A673 (cell line): ENCODE measurements at regions not wholly inside any gene's neighbourhood (a gene's known extent, or its start where the extent isn't known, plus 50 kb on each side); places are given as distances from the start of the nearest gene placed in this dataset.

Experiments used
- BruUV-seq: library from RNA; stranded (reverse); fragments of 400-500 nt; replicated peaks from 2 replicates; lab custom pipeline; 2021; lab: Mats Ljungman, UMichigan
- CTCF ChIA-PET: fragments of 300-600 bp; sonication (Branson Sonifier 250); formaldehyde crosslinking; loops from one replicate; lab custom pipeline; 2022; ENCODE audit warnings: antibody characterized with exemption; lab: Charles Lee
- POLR2A ChIA-PET: fragments of 300-600 bp; sonication (Branson Sonifier 250); formaldehyde crosslinking; loops from one replicate; lab custom pipeline; 2022; ENCODE audit warnings: antibody characterized with exemption; ENCODE audit not compliant: low non-redundant PET; lab: Charles Lee
- DNase-seq: peaks from one replicate; pipeline ENCODE4 v3.0.0-alpha.2; 2015; ENCODE audit warnings: low spot score
- H3K27ac ChIP-seq: fragments of 200-600 bp; sonication (generic); 2 replicates; pipeline ENCODE4 v1.5.1; 2016; ENCODE audit warnings: mixed run types, low read depth, mild to moderate bottlenecking, mixed read lengths, antibody characterized with exemption, low read length; ENCODE audit not compliant: poor library complexity, severe bottlenecking
- H3K27me3 ChIP-seq: fragments of 200-600 bp; sonication (generic); replicated peaks from 2 replicates; pipeline ENCODE4 v1.6.1; 2017; ENCODE audit warnings: mixed run types, low read depth, mild to moderate bottlenecking, mixed read lengths, antibody characterized with exemption, low read length; ENCODE audit not compliant: insufficient read depth, poor library complexity
- H3K36me3 ChIP-seq: fragments of 200-600 bp; sonication (generic); 2 replicates; pipeline ENCODE4 v1.6.1; 2016; ENCODE audit warnings: mixed run types, mild to moderate bottlenecking, mixed read lengths, antibody characterized with exemption, low read length; ENCODE audit not compliant: insufficient read depth, poor library complexity, severe bottlenecking
- H3K4me1 ChIP-seq: fragments of 200-600 bp; sonication (generic); 2 replicates; pipeline ENCODE4 v1.6.1; 2017; ENCODE audit warnings: mixed run types, mild to moderate bottlenecking, mixed read lengths, antibody characterized with exemption, low read length; ENCODE audit not compliant: insufficient read depth, poor library complexity, severe bottlenecking
- H3K4me3 ChIP-seq: fragments of 200-600 bp; sonication (generic); 2 replicates; pipeline ENCODE4 v1.5.1; 2016; ENCODE audit warnings: low read depth, mixed run types, mild to moderate bottlenecking, mixed read lengths, low read length; ENCODE audit not compliant: poor library complexity, severe bottlenecking
- H3K9me3 ChIP-seq: fragments of 200-600 bp; sonication (generic); 2 replicates; pipeline ENCODE4 v1.6.1; 2016; ENCODE audit warnings: mixed run types, low read depth, mild to moderate bottlenecking, mixed read lengths, antibody characterized with exemption, low read length; ENCODE audit not compliant: poor library complexity, severe bottlenecking
- CTCF ChIP-seq: fragments of 300-800, 200-600 bp; sonication (generic); conservative IDR thresholded peaks from 2 replicates; pipeline ENCODE4 v1.5.1; 2017; ENCODE audit warnings: low read depth, mild to moderate bottlenecking, antibody characterized with exemption, low read length, moderate library complexity, mixed read lengths
- EZH2 ChIP-seq: fragments of 200-600 bp; sonication (generic); IDR thresholded peaks from 2 replicates; pipeline ENCODE4 v1.6.1; 2017; ENCODE audit warnings: borderline replicate concordance, low read depth, mild to moderate bottlenecking, mixed read lengths, antibody characterized with exemption, low read length; ENCODE audit not compliant: poor library complexity, severe bottlenecking
- intact Hi-C: fragments of 100-400 bp; cut with micrococcal nuclease; formaldehyde crosslinking; loops from one replicate; pipeline ENCODE4 v1.10.0; 2022; ENCODE audit not compliant: unreplicated experiment

GRCh38 chrX:7447801-7448499 lies 300.0 kb upstream of the PUDP start:
- intact Hi-C loops: no loop called here
- no TSS peak for BruUV-seq
- Histone ChIP-seq H3K4me3 (no peak overlapping the region), H3K36me3 (no peaks in the 10 kb centered on the region), H3K4me1 (no peaks in the 10 kb centered on the region), H3K27ac (no peak overlapping the region), H3K9me3 (peaks cover 3% of the 10 kb centered on the region), H3K27me3 (no peaks in the 10 kb centered on the region)
- DNase-seq: no peak
- CTCF ChIA-PET: no interaction called here
- POLR2A ChIA-PET: no interaction called here
- TF ChIP-seq CTCF: no peak
- TF ChIP-seq EZH2: no peak

DNA sequence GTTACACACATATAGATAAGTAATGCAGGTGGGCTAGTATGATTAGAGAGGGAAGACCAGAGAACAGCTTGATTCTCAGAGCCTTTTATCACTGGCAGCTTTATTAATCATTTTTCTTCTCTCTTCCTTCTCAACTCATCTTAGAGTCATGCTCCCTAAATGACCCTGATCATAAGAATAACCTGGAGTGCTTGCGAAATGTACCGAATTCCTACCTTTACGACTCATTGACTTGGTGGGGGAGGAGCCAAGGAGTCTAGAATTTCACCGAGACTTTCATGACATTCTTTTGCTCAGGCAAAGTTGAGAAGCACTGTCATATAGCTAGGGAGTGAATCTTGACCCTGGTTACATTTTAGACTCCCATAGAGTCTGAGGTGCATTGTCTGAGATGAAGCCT lies 298.9 kb upstream of the PUDP start:
- intact Hi-C loops: no loop called here
- Histone ChIP-seq H3K9me3 (peaks cover 3% of the 10 kb centered on the region), H3K27me3 (no peaks in the 10 kb centered on the region), H3K4me3 (no peak overlapping the region), H3K27ac (no peak overlapping the region), H3K36me3 (no peaks in the 10 kb centered on the region), H3K4me1 (no peaks in the 10 kb centered on the region)
- no TSS peak for BruUV-seq
- no peak for DNase-seq
- CTCF ChIA-PET: no interaction called here
- POLR2A ChIA-PET: no interaction called here
- TF ChIP-seq CTCF (no peak), EZH2 (no peak)

- no peak for DNase-seq
- BruUV-seq: no TSS peak
- POLR2A ChIA-PET: no interaction called here
- intact Hi-C loops: no loop called here
- TF ChIP-seq EZH2 (no peak), CTCF (no peak)
- Histone ChIP-seq H3K4me1 (no peaks in the 10 kb centered on the region), H3K9me3 (peaks cover 4% of the 10 kb centered on the region), H3K27me3 (no peaks in the 10 kb centered on the region), H3K27ac (no peak overlapping the region), H3K4me3 (no peak overlapping the region), H3K36me3 (no peaks in the 10 kb centered on the region)
- CTCF ChIA-PET: no interaction called here
Measured at GRCh38 chrX:7444967-7445366, 297.0 kb upstream of the PUDP start.
